OCI-LY1 (cell line): ENCODE measurements at regions not wholly inside any gene's neighbourhood (a gene's known extent, or its start where the extent isn't known, plus 50 kb on each side); places are given as distances from the start of the nearest gene placed in this dataset.

Experiments used
- EZH2 ChIP-seq: fragments of 200-600 bp; sonication (generic), shearing (Covaris generic); IDR thresholded peaks from 2 replicates; pipeline ENCODE4 v1.8.0; 2017; ENCODE audit warnings: borderline replicate concordance, mixed run types, mild to moderate bottlenecking, antibody characterized with exemption, low read length, moderate library complexity, mixed read lengths
- TF ChIP-seq, protein P1 (sequence below): fragments of 200-600 bp; sonication (generic), shearing (Covaris generic); IDR thresholded peaks from 2 replicates; pipeline ENCODE4 v1.5.1; 2017; ENCODE audit warnings: mild to moderate bottlenecking, antibody characterized with exemption, low read length, moderate library complexity, mixed read lengths

DNA sequence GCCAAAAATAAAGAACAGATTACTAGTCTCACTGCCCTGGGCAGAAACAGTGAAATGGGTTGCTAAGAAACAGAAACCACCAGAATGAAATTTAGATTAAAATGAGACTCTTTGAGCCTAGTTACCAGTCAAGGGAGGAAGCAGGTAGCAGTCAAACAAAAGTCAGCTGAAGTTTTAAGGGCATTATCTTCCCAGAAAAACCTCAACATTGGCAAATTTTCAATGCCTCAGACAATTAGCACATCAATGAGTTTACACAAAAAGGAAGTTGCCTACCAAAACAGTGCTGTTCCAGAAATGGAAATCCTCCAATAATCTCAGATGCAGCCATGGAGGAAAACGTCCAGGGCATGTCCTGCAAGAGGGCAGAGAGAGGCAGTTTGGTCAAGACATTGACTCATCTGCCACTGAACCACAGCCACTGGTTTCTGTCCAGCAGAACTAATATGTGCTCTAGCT, 399.7 kb upstream of the ADGRB3 start:
- TF ChIP-seq, protein P1, sequence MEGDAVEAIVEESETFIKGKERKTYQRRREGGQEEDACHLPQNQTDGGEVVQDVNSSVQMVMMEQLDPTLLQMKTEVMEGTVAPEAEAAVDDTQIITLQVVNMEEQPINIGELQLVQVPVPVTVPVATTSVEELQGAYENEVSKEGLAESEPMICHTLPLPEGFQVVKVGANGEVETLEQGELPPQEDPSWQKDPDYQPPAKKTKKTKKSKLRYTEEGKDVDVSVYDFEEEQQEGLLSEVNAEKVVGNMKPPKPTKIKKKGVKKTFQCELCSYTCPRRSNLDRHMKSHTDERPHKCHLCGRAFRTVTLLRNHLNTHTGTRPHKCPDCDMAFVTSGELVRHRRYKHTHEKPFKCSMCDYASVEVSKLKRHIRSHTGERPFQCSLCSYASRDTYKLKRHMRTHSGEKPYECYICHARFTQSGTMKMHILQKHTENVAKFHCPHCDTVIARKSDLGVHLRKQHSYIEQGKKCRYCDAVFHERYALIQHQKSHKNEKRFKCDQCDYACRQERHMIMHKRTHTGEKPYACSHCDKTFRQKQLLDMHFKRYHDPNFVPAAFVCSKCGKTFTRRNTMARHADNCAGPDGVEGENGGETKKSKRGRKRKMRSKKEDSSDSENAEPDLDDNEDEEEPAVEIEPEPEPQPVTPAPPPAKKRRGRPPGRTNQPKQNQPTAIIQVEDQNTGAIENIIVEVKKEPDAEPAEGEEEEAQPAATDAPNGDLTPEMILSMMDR: no peak
- no peak for TF ChIP-seq EZH2
